GM19463 (cell line): ENCODE measurements at regions not wholly inside any gene's neighbourhood (a gene's known extent, or its start where the extent isn't known, plus 50 kb on each side); places are given as distances from the start of the nearest gene placed in this dataset.

Experiments used
- ATAC-seq: cut with Tn5 transposase; IDR thresholded peaks from one replicate; pipeline ENCODE4 v1.9.1; 2021; ENCODE audit warnings: mild to moderate bottlenecking, moderate library complexity; ENCODE audit not compliant: unreplicated experiment

DNA sequence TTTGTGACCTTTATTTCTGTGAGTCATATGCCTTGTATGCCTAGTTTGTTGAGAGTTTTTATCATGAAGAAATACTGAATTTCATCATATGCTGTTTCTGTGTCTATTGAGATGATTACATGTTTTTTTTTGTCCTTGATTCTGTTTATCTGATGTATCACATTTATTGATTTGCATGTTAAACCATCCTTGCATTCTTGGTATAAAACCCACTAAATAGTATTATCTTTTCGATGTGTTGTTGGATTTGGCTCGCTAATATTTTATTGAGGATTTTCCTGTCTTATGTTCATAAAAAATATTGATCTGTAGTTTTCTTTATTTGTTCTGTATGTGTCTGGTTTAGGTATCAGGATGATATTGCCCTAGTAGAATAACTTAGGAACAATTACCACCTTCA lies 164.7 kb upstream of the CHRM3 start:
- ATAC-seq: no peak

- ATAC-seq: no peak
These were observed 166.7 kb upstream of the CHRM3 start for GRCh38 chr1:239219679-239220078.

- no peak for ATAC-seq
These were observed 168.1 kb upstream of the CHRM3 start for GRCh38 chr1:239218301-239218700.

- no peak for ATAC-seq
These were observed 173.6 kb upstream of the CHRM3 start for GRCh38 chr1:239212811-239213220.

DNA sequence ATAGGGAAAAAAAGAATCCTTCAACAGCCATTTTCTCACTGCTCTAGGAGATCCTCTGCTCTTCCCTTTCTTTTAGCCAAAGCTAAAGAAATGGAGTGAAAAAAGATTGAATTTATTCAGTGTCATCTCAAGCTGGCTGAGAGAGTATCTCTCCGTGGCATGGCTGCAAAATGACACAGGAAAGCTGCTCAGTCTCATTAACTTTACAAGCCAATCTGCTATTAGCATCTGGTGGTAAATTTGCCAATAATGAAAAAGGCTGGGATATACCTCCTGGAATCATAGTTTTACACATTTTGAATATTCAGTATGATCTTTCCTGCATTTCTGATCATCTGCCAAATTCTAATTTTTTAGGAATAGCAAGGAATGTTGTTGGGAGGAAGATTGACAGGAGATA lies 176.8 kb upstream of the CHRM3 start:
- ATAC-seq: no peak

DNA sequence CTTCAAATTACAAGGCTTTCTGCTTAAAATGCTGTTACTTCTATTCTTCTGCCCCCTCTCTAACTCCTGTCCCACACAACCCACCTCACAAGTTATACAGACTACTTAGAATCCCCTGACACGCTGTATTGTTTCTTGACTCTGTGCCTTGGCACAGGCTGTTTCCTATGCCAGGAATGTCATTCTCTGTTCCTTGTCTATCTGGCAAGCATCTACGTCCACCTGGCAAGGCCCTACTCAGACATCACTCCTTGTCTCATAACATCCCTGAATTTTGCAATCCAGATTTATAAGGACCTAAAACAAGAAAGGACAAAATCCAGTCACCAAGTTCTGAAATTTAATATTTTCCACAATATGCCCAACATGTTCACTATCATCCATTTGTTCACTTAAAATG lies 182.0 kb upstream of the CHRM3 start:
- no peak for ATAC-seq

DNA sequence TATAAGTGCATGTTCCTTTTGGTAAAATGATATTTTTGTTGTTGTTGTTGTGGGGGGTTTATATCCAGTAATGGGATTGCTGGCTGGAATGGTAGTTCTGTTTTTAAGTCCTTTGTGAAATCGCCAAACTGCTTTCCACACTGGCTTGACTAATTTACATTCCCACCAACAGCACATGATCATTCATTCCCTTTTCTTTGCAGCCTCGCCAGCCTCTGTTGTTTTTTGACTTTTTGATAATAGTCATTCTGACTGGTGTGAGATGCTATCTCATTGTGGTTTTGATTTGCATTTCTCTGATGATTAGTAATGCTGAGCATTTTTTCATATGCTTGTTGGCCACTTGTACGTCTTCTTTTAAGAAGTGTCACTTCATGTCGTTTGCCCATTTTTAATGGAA lies 188.5 kb upstream of the CHRM3 start:
- no peak for ATAC-seq

- ATAC-seq: no peak
These were observed 196.3 kb upstream of the CHRM3 start for GRCh38 chr1:239189998-239190512.

DNA sequence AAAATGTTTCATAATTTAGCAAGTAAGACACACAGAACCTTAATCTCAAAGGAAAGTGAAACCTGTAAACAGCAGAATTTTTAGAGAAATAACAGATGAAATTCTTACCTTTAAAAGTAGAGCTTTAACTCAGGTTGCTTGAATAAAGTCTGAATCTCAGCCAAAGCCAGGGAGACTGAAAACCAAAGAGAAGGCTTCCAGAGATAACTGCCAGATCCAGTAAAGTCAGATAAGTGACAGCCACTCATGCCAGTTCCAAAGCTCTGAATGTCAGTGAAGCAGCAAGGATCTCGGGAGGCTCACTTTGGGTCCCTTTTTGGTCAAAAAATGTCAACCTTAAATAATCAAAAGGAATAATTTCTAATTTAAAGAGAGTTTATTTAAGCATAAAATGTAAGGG lies 199.9 kb upstream of the CHRM3 start:
- ATAC-seq: no peak

DNA sequence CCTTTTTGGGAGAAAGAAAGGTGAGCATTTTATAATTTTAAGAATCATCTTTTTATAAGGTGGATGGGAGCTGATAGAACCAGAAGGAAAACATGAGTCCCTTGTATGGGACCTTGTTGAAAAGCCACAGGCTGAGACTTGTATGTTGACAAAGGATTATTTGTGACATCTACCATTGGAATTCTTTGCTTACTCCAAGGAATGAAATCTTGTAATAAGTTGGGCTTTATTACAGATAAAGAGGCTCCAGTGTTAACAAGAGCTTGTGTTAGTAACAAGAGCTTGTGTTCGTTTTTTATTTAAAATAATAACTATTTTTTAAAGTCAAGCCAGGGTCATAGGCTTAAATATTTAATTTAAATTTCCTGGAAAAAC lies 201.1 kb upstream of the CHRM3 start:
- no peak for ATAC-seq

GRCh38 chr1:239184561-239185244 lies 201.7 kb upstream of the CHRM3 start:
- ATAC-seq: no peak

DNA sequence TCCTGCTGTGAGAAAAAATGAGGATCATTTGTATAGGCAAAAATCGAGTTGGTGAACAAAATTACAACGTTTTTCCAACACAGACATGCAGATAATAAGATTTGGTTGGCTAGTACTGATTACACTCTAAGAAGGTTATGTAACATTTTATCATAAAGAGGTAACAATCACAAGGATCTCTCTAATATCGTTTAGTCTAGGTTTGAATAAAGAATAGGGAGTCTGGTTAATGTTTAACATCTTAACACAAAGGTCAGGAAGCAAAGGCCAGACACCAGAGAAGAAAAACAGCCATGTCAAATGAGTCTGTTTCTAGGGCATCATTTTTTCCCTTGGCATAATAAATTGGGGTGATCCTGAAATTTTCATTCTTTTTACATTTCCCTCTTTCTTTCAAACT lies 207.4 kb upstream of the CHRM3 start:
- ATAC-seq: no peak

GRCh38 chr1:239174880-239175279 lies 211.5 kb upstream of the CHRM3 start:
- no peak for ATAC-seq

DNA sequence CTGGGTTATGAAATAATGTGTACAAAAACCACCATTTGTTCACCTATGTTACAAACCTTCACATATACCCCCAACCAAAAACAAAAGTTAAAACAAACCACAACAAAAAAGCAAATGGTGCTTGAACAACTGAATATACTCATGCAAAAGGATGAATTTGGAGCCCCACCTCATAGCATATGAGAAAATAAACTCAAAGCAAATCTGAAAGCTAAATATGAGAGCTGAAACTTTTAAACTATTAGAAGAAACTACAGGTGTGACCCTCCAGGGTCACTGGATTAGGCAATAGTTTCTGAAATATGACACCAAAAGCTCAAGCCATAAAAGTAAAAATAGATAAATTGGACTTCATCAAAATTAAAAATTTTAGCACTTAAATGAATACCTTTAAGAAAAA lies 215.5 kb upstream of the CHRM3 start:
- no peak for ATAC-seq

DNA sequence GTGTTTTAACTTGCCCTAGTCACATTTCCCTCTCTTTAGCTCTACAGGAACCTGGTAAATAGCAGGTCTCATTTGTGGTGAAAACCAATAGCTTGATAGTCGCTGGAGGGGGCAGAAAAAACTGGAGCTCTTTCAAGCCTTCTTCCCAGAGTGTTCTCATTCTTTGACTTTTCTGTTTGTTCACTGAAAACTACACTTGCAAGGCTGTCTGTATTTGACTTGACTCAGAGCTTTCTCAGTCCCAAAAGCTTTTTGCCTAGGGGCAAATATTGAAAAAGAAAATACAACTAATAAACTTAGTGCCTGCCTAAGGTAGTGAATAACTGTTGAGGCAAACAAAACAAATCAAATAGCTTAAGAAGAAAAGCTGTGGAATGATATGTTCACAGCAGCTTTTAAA lies 217.1 kb upstream of the CHRM3 start:
- no peak for ATAC-seq

GRCh38 chr1:239164451-239165180 lies 221.8 kb upstream of the CHRM3 start:
- ATAC-seq: no peak

DNA sequence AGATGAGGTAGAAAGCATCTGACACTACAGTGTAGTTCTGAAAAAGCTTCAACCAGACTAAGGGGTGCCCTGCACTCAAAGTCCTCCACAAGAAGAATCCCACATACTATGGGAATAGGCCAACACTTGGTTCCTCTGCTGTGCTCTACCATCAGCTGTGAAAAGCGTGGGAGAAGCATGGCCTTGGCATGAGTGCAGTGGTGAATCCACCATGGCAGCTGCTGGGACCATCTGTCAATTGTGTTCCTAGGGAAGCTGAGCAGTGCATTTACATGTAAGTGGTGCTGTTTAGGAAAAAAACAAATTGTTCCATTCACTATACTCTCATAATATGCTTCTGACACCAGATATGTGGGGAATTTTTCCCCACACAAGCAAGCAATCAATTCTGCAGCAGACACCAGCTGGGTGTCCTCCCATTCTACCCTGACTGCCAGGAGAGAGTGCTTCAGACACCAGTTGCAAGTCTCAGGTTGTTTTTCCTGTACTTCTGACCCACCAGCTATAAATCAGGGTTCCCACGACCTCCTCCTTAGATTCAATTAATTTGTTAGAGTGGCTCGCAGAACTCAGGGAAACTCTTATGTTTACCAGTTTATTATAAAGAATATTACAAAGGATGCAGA lies 230.8 kb upstream of the CHRM3 start:
- ATAC-seq: no peak

GRCh38 chr1:239151937-239152336 lies 234.4 kb upstream of the CHRM3 start:
- no peak for ATAC-seq

DNA sequence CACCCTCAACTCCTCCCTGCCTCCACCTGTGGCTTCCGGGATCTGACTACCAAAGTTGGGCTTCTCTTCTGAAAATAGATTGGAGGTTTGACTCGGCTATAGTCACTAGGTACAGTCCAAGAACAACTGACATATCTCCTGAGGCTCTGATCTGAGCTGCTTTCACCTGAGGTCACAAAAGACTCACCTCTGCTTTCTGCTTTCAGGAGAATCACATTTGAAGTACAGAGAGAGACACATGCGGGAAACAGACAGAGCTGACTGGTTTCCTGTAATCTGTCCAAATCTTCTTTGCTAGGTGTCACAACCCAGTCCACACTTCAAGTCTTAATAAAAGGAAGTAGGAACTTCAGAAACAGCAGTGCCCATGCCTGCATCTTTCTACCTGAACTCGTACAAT lies 245.4 kb upstream of the CHRM3 start:
- no peak for ATAC-seq

- no peak for ATAC-seq
These were observed 246.6 kb upstream of the CHRM3 start for GRCh38 chr1:239139801-239140200.

GRCh38 chr1:239128541-239128940 lies 257.8 kb upstream of the CHRM3 start:
- ATAC-seq: no peak

GRCh38 chr1:239126884-239127283 lies 259.5 kb upstream of the CHRM3 start:
- ATAC-seq: no peak
